ENCODE measurements at regions not wholly inside any gene's neighbourhood (a gene's known extent, or its start where the extent isn't known, plus 50 kb on each side); places are given as distances from the start of the nearest gene placed in this dataset.

- DNase-seq = no peak
Measured at GRCh38 chr1:87733386-87733785, 404.7 kb downstream of the LMO4 start.

- DNase-seq = peak; percentile 37
Measured at GRCh38 chr1:87735750-87736149, 407.1 kb downstream of the LMO4 start.

GRCh38 chr1:87739141-87739540, 410.5 kb downstream of the LMO4 start:
- DNase-seq = no peak

- no peak for DNase-seq
Measured at GRCh38 chr1:87739704-87740103, 411.0 kb downstream of the LMO4 start.

GRCh38 chr1:87743256-87743655, 414.6 kb downstream of the LMO4 start:
- no peak for DNase-seq

GRCh38 chr1:87744056-87744455, 415.4 kb downstream of the LMO4 start:
- no peak for DNase-seq

- DNase-seq = no peak
Measured at GRCh38 chr1:87744763-87745162, 416.1 kb downstream of the LMO4 start.

- no peak for DNase-seq
Measured at GRCh38 chr1:87753366-87753765, 424.7 kb downstream of the LMO4 start.

- no peak for DNase-seq
Measured at GRCh38 chr1:87754139-87754538, 425.5 kb downstream of the LMO4 start.

GRCh38 chr1:87757676-87758075, 429.0 kb downstream of the LMO4 start:
- DNase-seq = no peak

GRCh38 chr1:87759421-87760087, 430.9 kb downstream of the LMO4 start:
- no peak for DNase-seq

- DNase-seq = no peak
Measured at GRCh38 chr1:87760155-87760554, 431.5 kb downstream of the LMO4 start.

GRCh38 chr1:87760654-87761053, 432.0 kb downstream of the LMO4 start:
- no peak for DNase-seq

- no peak for DNase-seq
Measured at GRCh38 chr1:87763483-87763882, 434.8 kb downstream of the LMO4 start.

GRCh38 chr1:87765057-87765680, 436.5 kb downstream of the LMO4 start:
- no peak for DNase-seq

GRCh38 chr1:87765681-87766070, 437.0 kb downstream of the LMO4 start:
- no peak for DNase-seq

- no peak for DNase-seq
Measured at GRCh38 chr1:87766737-87767136, 438.1 kb downstream of the LMO4 start.

GRCh38 chr1:87778896-87779295, 450.2 kb downstream of the LMO4 start:
- DNase-seq = no peak

GRCh38 chr1:87781554-87781953, 452.9 kb downstream of the LMO4 start:
- DNase-seq = no peak

GRCh38 chr1:87783315-87783714, 454.6 kb downstream of the LMO4 start:
- DNase-seq = no peak

GRCh38 chr1:87785386-87785785, 456.7 kb downstream of the LMO4 start:
- no peak for DNase-seq

GRCh38 chr1:87786229-87786628, 457.5 kb downstream of the LMO4 start:
- no peak for DNase-seq

GRCh38 chr1:87786861-87787545, 458.3 kb downstream of the LMO4 start:
- DNase-seq = no peak

GRCh38 chr1:87787551-87787950, 458.9 kb downstream of the LMO4 start:
- DNase-seq = no peak

Measured in NCI-H1436 (cell line).